HCT116 (cell line): ENCODE measurements at regions not wholly inside any gene's neighbourhood (a gene's known extent, or its start where the extent isn't known, plus 50 kb on each side); places are given as distances from the start of the nearest gene placed in this dataset.

ENCODE experiments used
- CBX3 ChIP-seq: IDR thresholded peaks from 2 replicates; pipeline ENCODE4 v1.6.1; 2012; ENCODE audit warnings: low read depth
- CTCF ChIP-seq, 3 experiments: fragments of 200-600 bp in 1 of 3; sonication (generic) in 1 of 3; IDR thresholded peaks in 2 of 3; conservative IDR thresholded peaks in 1 of 3; 2 replicates each; pipeline ENCODE4 v1.5.1; 2012 to 2017; ENCODE audit warnings: low read depth in 2 of 3, low read length in 2 of 3, antibody characterized with exemption in 1 of 3, borderline replicate concordance in 1 of 3, control low read depth in 1 of 3, mild to moderate bottlenecking in 1 of 3, mixed read lengths in 1 of 3, mixed run types in 1 of 3, moderate library complexity in 1 of 3; ENCODE audit not compliant: insufficient read depth in 1 of 3
- EGR1 ChIP-seq: IDR thresholded peaks from 2 replicates; pipeline ENCODE4 v1.6.1; 2012; ENCODE audit warnings: low read depth
- EZH2phosphoT487 ChIP-seq: fragments of 200-600 bp; IDR thresholded peaks from 2 replicates; pipeline ENCODE4 v1.6.1; 2018; ENCODE audit warnings: antibody characterized with exemption, borderline replicate concordance
- FOSL1 ChIP-seq: IDR thresholded peaks from 2 replicates; pipeline ENCODE4 v1.6.1; 2012; ENCODE audit warnings: low read depth
- MAX ChIP-seq: IDR thresholded peaks from 2 replicates; pipeline ENCODE4 v1.6.1; 2012
- POLR2A ChIP-seq: IDR thresholded peaks from 2 replicates; pipeline ENCODE4 v1.7.0; 2011; ENCODE audit warnings: borderline replicate concordance; ENCODE audit not compliant: insufficient read depth, insufficient read length; ENCODE audit errors: extremely low read depth
- POLR2AphosphoS5 ChIP-seq: IDR thresholded peaks from 2 replicates; pipeline ENCODE4 v1.6.1; 2011; ENCODE audit warnings: mild to moderate bottlenecking, low read depth, low read length, moderate library complexity
- RAD21 ChIP-seq: IDR thresholded peaks from 2 replicates; pipeline ENCODE4 v1.6.1; 2012; ENCODE audit warnings: low read depth, mild to moderate bottlenecking
- SP1 ChIP-seq: IDR thresholded peaks from 2 replicates; pipeline ENCODE4 v1.6.1; 2012; ENCODE audit warnings: low read depth
- SRF ChIP-seq: IDR thresholded peaks from 2 replicates; pipeline ENCODE4 v1.6.1; 2012; ENCODE audit warnings: low read depth

GRCh38 chr1:59105548-59106507 lies 191.1 kb upstream of the FGGY start:
- TF ChIP-seq CTCF (IDR thresholded peaks at IDR 0.05 in 2 of 3, conservative IDR thresholded peaks at IDR 0.05 in 1 of 3; ENCODE audit: borderline replicate concordance in 1 of 3, insufficient read depth in 1 of 3, low read depth in 2 of 3, low read length in 2 of 3) (no peak), EGR1 (no peak), CBX3 (no peak), RAD21 (no peak), POLR2A (no peak), POLR2AphosphoS5 (no peak), EZH2phosphoT487 (no peak), SRF (no peak), SP1 (no peak), FOSL1 (no peak), MAX (no peak)
